H9 (cell line): ENCODE measurements at regions not wholly inside any gene's neighbourhood (a gene's known extent, or its start where the extent isn't known, plus 50 kb on each side); places are given as distances from the start of the nearest gene placed in this dataset.

Source experiments
- DNase-seq: peaks from one replicate; pipeline ENCODE4 v3.0.0-alpha.2; 2017
- H2AFZ ChIP-seq: one replicate; pipeline ENCODE4 v1.6.1; 2013; ENCODE audit warnings: mild to moderate bottlenecking, low read length, control low read depth, moderate library complexity
- H2AK5ac ChIP-seq: 2 replicates; pipeline ENCODE4 v1.6.1; 2013; ENCODE audit warnings: low read length, control low read depth, mixed read lengths; ENCODE audit not compliant: insufficient read length
- H2BK120ac ChIP-seq: one replicate; pipeline ENCODE4 v1.6.1; 2013; ENCODE audit warnings: low read depth, mild to moderate bottlenecking, low read length, control low read depth, inconsistent platforms; ENCODE audit not compliant: poor library complexity, severe bottlenecking
- H2BK12ac ChIP-seq: 2 replicates; pipeline ENCODE4 v1.6.1; 2013; ENCODE audit warnings: low read length, control low read depth, mixed read lengths, low read depth; ENCODE audit not compliant: insufficient read length
- H2BK15ac ChIP-seq: 2 replicates; pipeline ENCODE4 v1.6.1; 2013; ENCODE audit warnings: low read depth, low read length, control low read depth
- H2BK20ac ChIP-seq: one replicate; pipeline ENCODE4 v1.6.1; 2013; ENCODE audit warnings: low read depth, mild to moderate bottlenecking, low read length, control low read depth, inconsistent platforms; ENCODE audit not compliant: poor library complexity, severe bottlenecking
- H2BK5ac ChIP-seq: 2 replicates; pipeline ENCODE4 v1.6.1; 2013; ENCODE audit warnings: low read length, control low read depth, mixed read lengths; ENCODE audit not compliant: insufficient read length
- H3K14ac ChIP-seq: 2 replicates; pipeline ENCODE4 v1.6.1; 2013; ENCODE audit warnings: low read length, control low read depth; ENCODE audit not compliant: insufficient read depth
- H3K18ac ChIP-seq: 2 replicates; pipeline ENCODE4 v1.6.1; 2013; ENCODE audit warnings: low read depth, mild to moderate bottlenecking, mixed read lengths, low read length, control low read depth; ENCODE audit not compliant: insufficient read length
- H3K23ac ChIP-seq: 2 replicates; pipeline ENCODE4 v1.6.1; 2013; ENCODE audit warnings: low read length, control low read depth, mixed read lengths, low read depth; ENCODE audit not compliant: insufficient read length
- H3K23me2 ChIP-seq: 2 replicates; pipeline ENCODE4 v1.6.1; 2013; ENCODE audit warnings: low read depth, mild to moderate bottlenecking, mixed read lengths, low read length, control low read depth; ENCODE audit not compliant: insufficient read length, poor library complexity, severe bottlenecking
- H3K27ac ChIP-seq: 2 replicates; pipeline ENCODE4 v1.5.1; 2013; ENCODE audit warnings: low read length, control low read depth, mixed read lengths, low read depth; ENCODE audit not compliant: insufficient read length
- H3K27me3 ChIP-seq: 2 replicates; pipeline ENCODE4 v1.6.1; 2013; ENCODE audit warnings: low read length, control low read depth, inconsistent platforms; ENCODE audit not compliant: insufficient read depth
- H3K4ac ChIP-seq: 2 replicates; pipeline ENCODE4 v1.6.1; 2013; ENCODE audit warnings: low read depth, mild to moderate bottlenecking, control low read depth, inconsistent platforms, low read length, moderate library complexity
- H3K4me1 ChIP-seq: 2 replicates; pipeline ENCODE4 v1.6.1; 2013; ENCODE audit warnings: low read length, control low read depth, inconsistent platforms; ENCODE audit not compliant: insufficient read depth
- H3K4me2 ChIP-seq: 2 replicates; pipeline ENCODE4 v1.6.1; 2013; ENCODE audit warnings: low read length, control low read depth, mixed read lengths; ENCODE audit not compliant: insufficient read length, insufficient read depth
- H3K56ac ChIP-seq: 2 replicates; pipeline ENCODE4 v1.6.1; 2013; ENCODE audit warnings: low read depth, mild to moderate bottlenecking, mixed read lengths, low read length, control low read depth; ENCODE audit not compliant: insufficient read length
- H3K79me1 ChIP-seq: 2 replicates; pipeline ENCODE4 v1.6.1; 2013; ENCODE audit warnings: low read depth, mild to moderate bottlenecking, moderate library complexity, low read length, control low read depth, inconsistent platforms; ENCODE audit not compliant: insufficient read depth, poor library complexity, severe bottlenecking
- H3K79me2 ChIP-seq: 2 replicates; pipeline ENCODE4 v1.6.1; 2013; ENCODE audit warnings: low read length, control low read depth, inconsistent platforms; ENCODE audit not compliant: insufficient read depth
- H3K9ac ChIP-seq: 2 replicates; pipeline ENCODE4 v1.6.1; 2013; ENCODE audit warnings: low read length, control low read depth, mixed read lengths; ENCODE audit not compliant: insufficient read length; ENCODE audit errors: extremely low read depth
- H3K9me3 ChIP-seq: one replicate; pipeline ENCODE4 v1.6.1; 2013; ENCODE audit warnings: low read depth, low read length, inconsistent platforms; ENCODE audit not compliant: control insufficient read depth
- H3T11ph ChIP-seq: one replicate; pipeline ENCODE4 v1.6.1; 2013; ENCODE audit warnings: mild to moderate bottlenecking, low read length, control low read depth, inconsistent platforms
- H4K20me1 ChIP-seq: one replicate; pipeline ENCODE4 v1.6.1; 2013; ENCODE audit not compliant: control insufficient read depth, insufficient read length, insufficient read depth
- H4K5ac ChIP-seq: 2 replicates; pipeline ENCODE4 v1.6.1; 2013; ENCODE audit warnings: low read depth, mild to moderate bottlenecking, mixed read lengths, low read length, control low read depth; ENCODE audit not compliant: insufficient read length
- H4K8ac ChIP-seq: replicated peaks from 2 replicates; pipeline ENCODE4 v1.6.1; 2013; ENCODE audit warnings: low read length, control low read depth, mixed read lengths, low read depth; ENCODE audit not compliant: insufficient read length
- H4K91ac ChIP-seq: 2 replicates; pipeline ENCODE4 v1.6.1; 2013; ENCODE audit warnings: low read depth, mild to moderate bottlenecking, moderate library complexity, mixed read lengths, low read length, control low read depth; ENCODE audit not compliant: insufficient read length
- H3K27ac Mint-ChIP-seq, 3 experiments: 2 replicates in 2 of 3; 3 replicates in 1 of 3; pipeline ENCODE4 v1.8.0; 2020 to 2021; ENCODE audit warnings: mixed read lengths in 3 of 3, mild to moderate bottlenecking in 1 of 3, moderate library complexity in 1 of 3
- H3K27me3 Mint-ChIP-seq: 2 replicates; pipeline ENCODE4 v1.8.0; 2021; ENCODE audit warnings: low read depth, mild to moderate bottlenecking, moderate library complexity, mixed read lengths
- H3K36me3 Mint-ChIP-seq, 3 experiments: 2 replicates in 2 of 3; 3 replicates in 1 of 3; pipeline ENCODE4 v1.8.0; 2020 to 2021; ENCODE audit warnings: low read depth in 3 of 3, mixed read lengths in 3 of 3; ENCODE audit not compliant: insufficient read depth in 1 of 3
- H3K4me1 Mint-ChIP-seq, 2 experiments: 2 replicates each; pipeline ENCODE4 v1.8.0; 2020; ENCODE audit warnings: mixed read lengths in 2 of 2
- H3K4me3 Mint-ChIP-seq, 2 experiments: 2 replicates in 1 of 2; 3 replicates in 1 of 2; pipeline ENCODE4 v1.8.0; 2020 to 2021; ENCODE audit warnings: mild to moderate bottlenecking in 2 of 2, mixed read lengths in 2 of 2, moderate library complexity in 1 of 2
- H3K9me3 Mint-ChIP-seq, 2 experiments: 2 replicates in 1 of 2; 3 replicates in 1 of 2; pipeline ENCODE4 v1.8.0; 2020; ENCODE audit warnings: mild to moderate bottlenecking in 2 of 2, mixed read lengths in 2 of 2, moderate library complexity in 1 of 2
- WGBS: extraction: QIAGEN DNeasy Blood & Tissue Kit; methylation state at CpG from one replicate; pipeline ENCODE4 v1.1.7; 2013; ENCODE audit warnings: missing lambda C conversion rate, low lambda C conversion rate, mixed read lengths; ENCODE audit not compliant: insufficient read length; ENCODE audit errors: extremely low coverage; 5-methylcytosine and 5-hydroxymethylcytosine counted together
- TF ChIP-seq, protein P1 (sequence below): fragments of 200-600 bp; sonication (generic); conservative IDR thresholded peaks from 3 replicates; pipeline ENCODE4 v1.8.0; 2021; ENCODE audit warnings: antibody characterized with exemption, mild to moderate bottlenecking

DNA sequence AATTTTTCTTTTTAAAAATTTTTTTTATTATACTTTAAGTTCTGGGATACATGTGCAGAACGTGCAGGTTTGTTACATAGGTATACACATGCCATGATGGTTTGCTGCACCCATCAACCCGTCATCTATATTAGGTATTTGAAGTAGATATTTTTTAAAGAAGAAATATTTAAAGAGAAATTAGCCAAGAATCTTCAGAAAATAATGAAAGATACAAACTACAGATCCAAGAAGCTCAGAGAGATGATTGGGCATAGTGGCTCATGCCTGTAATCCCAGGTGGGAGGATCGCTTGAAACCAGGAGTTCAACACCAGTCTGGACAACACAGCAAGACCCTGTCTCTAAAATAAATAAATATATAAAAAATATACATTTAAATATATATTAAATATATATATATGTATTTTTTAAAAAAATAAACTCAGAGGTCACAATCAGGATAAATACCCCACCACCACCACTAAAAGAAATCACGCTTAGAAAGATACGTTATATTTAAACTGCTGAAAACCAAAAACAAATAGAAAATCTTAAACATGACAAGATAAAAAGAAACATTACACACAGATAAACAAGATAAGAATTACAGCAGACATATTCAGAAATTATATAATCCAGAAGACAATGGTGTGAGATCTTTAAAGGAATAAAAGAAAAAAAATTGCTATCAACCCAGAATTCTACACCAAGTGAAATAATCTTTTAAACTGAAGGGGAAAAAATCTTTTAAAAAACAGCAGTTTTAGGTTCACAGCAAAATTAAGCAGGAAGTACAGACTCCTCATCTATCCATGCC lies 57.5 kb downstream of the CSF2 start:
- Mint-ChIP-seq H3K27ac (no peak overlapping the region), H3K27me3 (peaks cover 30% of the 10 kb centered on the region)

More for the DNA sequence above, 57.5 kb downstream of the CSF2 start:
- Histone ChIP-seq H2BK120ac (no peak overlapping the region), H2BK12ac (no peak overlapping the region), H2BK5ac (no peak overlapping the region), H3K27me3 (no peaks in the 10 kb centered on the region), H3K18ac (no peak overlapping the region), H4K5ac (no peak overlapping the region), H3K23me2 (no peaks in the 10 kb centered on the region), H3K4me2 (no peak overlapping the region), H3K27ac (no peak overlapping the region), H3K4me1 (no peaks in the 10 kb centered on the region), H3K79me2 (no peaks in the 10 kb centered on the region), H2BK15ac (no peak overlapping the region), H3K79me1 (no peaks in the 10 kb centered on the region), H3K23ac (no peak overlapping the region), H3T11ph (no peak overlapping the region), H3K56ac (no peak overlapping the region), H2AK5ac (no peak overlapping the region), H3K9me3 (no peaks in the 10 kb centered on the region), H2BK20ac (no peak overlapping the region), H3K9ac (no peak overlapping the region), H3K14ac (no peak overlapping the region), H4K91ac (no peak overlapping the region), H4K8ac (no peak overlapping the region), H3K4ac (no peak overlapping the region), H2AFZ (no peak overlapping the region), H4K20me1 (no peaks in the 10 kb centered on the region)
- no peak overlapping the region for H3K4me3 Mint-ChIP-seq
- WGBS: no CpG with 5 or more reads among the region's 5 CpGs
- TF ChIP-seq, protein P1, sequence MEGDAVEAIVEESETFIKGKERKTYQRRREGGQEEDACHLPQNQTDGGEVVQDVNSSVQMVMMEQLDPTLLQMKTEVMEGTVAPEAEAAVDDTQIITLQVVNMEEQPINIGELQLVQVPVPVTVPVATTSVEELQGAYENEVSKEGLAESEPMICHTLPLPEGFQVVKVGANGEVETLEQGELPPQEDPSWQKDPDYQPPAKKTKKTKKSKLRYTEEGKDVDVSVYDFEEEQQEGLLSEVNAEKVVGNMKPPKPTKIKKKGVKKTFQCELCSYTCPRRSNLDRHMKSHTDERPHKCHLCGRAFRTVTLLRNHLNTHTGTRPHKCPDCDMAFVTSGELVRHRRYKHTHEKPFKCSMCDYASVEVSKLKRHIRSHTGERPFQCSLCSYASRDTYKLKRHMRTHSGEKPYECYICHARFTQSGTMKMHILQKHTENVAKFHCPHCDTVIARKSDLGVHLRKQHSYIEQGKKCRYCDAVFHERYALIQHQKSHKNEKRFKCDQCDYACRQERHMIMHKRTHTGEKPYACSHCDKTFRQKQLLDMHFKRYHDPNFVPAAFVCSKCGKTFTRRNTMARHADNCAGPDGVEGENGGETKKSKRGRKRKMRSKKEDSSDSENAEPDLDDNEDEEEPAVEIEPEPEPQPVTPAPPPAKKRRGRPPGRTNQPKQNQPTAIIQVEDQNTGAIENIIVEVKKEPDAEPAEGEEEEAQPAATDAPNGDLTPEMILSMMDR: no peak
- no peaks in the 10 kb centered on the region for H3K4me1 Mint-ChIP-seq
- peaks cover 17 to 23% of the 10 kb centered on the region in 2 experiments for H3K9me3 Mint-ChIP-seq
- no peak for DNase-seq
- no peaks in the 10 kb centered on the region; a peak in 1 of 7 replicates for H3K36me3 Mint-ChIP-seq
